BJ (cell line): ENCODE measurements at regions not wholly inside any gene's neighbourhood (a gene's known extent, or its start where the extent isn't known, plus 50 kb on each side); places are given as distances from the start of the nearest gene placed in this dataset.

Source experiments
- CTCF ChIA-PET: fragments of 350-600 bp; formaldehyde crosslinking; extraction: SDS; loops from one replicate; lab custom pipeline; 2021; ENCODE audit warnings: antibody characterized with exemption, inconsistent platforms; lab: Yijun Ruan, JAX
- POLR2A ChIA-PET: fragments of 300-600 bp; sonication (Branson Sonifier 250); formaldehyde crosslinking; extraction: SDS; loops from one replicate; lab custom pipeline; 2021; ENCODE audit warnings: antibody characterized with exemption; lab: Charles Lee
- DNase-seq: peaks from one replicate; pipeline ENCODE4 v3.0.0-alpha.2; 2011; ENCODE audit warnings: low read depth
- H3K27me3 ChIP-seq: 2 replicates; pipeline ENCODE4 v1.6.0; 2011; ENCODE audit warnings: low read length; ENCODE audit not compliant: control insufficient read depth, insufficient read depth
- H3K36me3 ChIP-seq: 2 replicates; pipeline ENCODE4 v1.5.1; 2011; ENCODE audit warnings: low read length; ENCODE audit not compliant: control insufficient read depth, insufficient read depth
- H3K4me3 ChIP-seq: 2 replicates; pipeline ENCODE4 v1.5.1; 2011; ENCODE audit warnings: low read depth, mild to moderate bottlenecking, control low read depth, low read length
- TF ChIP-seq, protein P1 (sequence below): IDR thresholded peaks from 2 replicates; pipeline ENCODE4 v1.5.1; 2011; ENCODE audit warnings: low read depth, mild to moderate bottlenecking, control low read depth, inconsistent platforms, low read length, moderate library complexity; ENCODE audit not compliant: insufficient read depth

- CTCF ChIA-PET, result no interaction called here
- TF ChIP-seq, protein P1, sequence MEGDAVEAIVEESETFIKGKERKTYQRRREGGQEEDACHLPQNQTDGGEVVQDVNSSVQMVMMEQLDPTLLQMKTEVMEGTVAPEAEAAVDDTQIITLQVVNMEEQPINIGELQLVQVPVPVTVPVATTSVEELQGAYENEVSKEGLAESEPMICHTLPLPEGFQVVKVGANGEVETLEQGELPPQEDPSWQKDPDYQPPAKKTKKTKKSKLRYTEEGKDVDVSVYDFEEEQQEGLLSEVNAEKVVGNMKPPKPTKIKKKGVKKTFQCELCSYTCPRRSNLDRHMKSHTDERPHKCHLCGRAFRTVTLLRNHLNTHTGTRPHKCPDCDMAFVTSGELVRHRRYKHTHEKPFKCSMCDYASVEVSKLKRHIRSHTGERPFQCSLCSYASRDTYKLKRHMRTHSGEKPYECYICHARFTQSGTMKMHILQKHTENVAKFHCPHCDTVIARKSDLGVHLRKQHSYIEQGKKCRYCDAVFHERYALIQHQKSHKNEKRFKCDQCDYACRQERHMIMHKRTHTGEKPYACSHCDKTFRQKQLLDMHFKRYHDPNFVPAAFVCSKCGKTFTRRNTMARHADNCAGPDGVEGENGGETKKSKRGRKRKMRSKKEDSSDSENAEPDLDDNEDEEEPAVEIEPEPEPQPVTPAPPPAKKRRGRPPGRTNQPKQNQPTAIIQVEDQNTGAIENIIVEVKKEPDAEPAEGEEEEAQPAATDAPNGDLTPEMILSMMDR, result no peak
- Histone ChIP-seq H3K36me3 (no peaks in the 10 kb centered on the region), H3K27me3 (no peaks in the 10 kb centered on the region), H3K4me3 (no peak overlapping the region)
- POLR2A ChIA-PET, result no interaction called here
- no peak for DNase-seq
Observed at GRCh38 chr3:117443014-117443413, 733.4 kb downstream of the TUSC7 start.

DNA sequence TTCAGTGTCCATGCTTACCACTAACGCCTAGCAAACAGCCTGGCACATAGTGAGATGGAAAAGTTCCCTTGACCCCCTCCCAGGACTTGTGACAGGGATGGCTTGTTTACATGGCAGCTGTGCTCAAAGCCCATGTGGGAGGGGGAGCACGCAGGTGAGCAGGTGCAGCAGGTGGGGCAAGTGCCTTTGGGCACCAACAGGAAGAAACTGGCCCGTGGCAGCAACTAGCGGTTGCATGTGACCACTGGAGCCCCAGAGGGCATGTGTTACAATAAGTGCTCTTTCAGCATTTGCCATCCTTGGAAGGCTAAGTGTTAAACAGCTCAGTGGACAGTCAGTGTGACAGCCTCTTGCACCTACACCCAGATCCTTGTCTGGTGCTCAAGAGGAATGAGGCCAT is 734.6 kb downstream of the TUSC7 start:
- ChIA-PET POLR2A (no interaction called here), CTCF (no interaction called here)
- no peaks in the 10 kb centered on the region for H3K36me3 ChIP-seq
- H3K27me3 ChIP-seq, result no peaks in the 10 kb centered on the region
- H3K4me3 ChIP-seq, result no peak overlapping the region
- TF ChIP-seq, protein P1, result no peak
- no peak for DNase-seq

DNA sequence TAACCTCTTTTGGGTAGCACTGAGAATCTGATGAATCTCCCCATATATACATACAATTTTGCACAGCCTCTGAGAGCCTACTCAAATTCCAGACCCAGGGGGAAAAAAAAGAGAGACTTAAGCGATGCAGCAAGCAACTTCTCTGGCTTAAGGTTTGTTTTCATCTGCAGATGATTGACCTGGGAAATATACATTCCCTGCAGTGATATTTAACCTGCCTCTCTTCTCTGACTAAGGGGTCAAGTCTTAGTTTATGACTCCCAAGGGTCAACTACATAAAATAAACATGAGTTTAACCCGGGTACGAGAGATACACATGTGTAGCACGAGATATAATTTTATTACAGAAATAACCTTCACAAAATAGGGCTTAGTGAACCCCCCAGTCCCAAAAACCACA is 737.8 kb downstream of the TUSC7 start:
- Histone ChIP-seq H3K4me3 (no peak overlapping the region), H3K36me3 (no peaks in the 10 kb centered on the region), H3K27me3 (no peaks in the 10 kb centered on the region)
- ChIA-PET POLR2A (no interaction called here), CTCF (no interaction called here)
- TF ChIP-seq, protein P1, result no peak
- no peak for DNase-seq

DNA sequence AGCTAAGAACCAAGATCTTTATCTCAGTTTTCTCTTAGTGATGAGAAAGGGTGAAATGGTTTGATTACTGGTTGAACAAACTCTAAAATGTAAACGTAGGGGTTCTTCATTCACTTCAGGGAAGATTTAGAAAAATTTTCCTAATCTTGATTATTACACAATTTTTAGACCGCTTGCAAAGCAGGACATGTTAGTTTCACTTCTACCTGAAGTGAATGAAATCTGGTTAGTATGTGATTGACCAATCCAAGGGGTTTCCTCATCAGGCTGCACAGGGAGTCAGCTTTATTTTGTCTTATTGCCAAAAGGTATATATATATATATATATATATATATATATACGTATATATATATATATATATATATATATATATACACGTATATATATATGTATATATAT is 740.4 kb downstream of the TUSC7 start:
- no peak overlapping the region for H3K4me3 ChIP-seq
- TF ChIP-seq, protein P1, result no peak
- CTCF ChIA-PET, result no interaction called here

DNA sequence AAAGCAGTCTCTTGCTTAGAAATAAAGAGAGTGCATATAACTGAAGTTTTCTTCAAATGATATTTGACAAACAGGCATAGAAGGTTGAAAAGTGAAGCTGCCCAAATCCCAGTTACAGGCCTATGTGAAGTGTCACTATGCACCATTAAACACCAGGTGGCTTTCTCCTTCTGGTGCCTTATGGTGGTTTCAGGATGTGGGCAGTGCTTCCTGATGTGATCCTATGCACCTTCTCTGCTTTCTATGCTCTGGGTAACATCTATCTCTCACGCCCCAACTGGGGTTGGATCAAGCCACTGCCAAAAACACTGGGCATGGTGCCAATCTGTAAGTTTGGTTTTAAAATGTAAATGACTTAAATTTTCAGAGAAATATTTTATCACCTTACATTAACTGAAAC is 744.7 kb downstream of the TUSC7 start:
- POLR2A ChIA-PET, result no interaction called here
- no peaks in the 10 kb centered on the region for H3K36me3 ChIP-seq
- TF ChIP-seq, protein P1, result no peak
- no peaks in the 10 kb centered on the region for H3K27me3 ChIP-seq
- no peak overlapping the region for H3K4me3 ChIP-seq
- no peak for DNase-seq
- CTCF ChIA-PET, result no interaction called here

More for the DNA sequence above, 740.4 kb downstream of the TUSC7 start:
- Histone ChIP-seq H3K27me3 (no peaks in the 10 kb centered on the region), H3K36me3 (no peaks in the 10 kb centered on the region)
- DNase-seq, result no peak
- POLR2A ChIA-PET, result no interaction called here
